ENCODE measurements at regions not wholly inside any gene's neighbourhood (a gene's known extent, or its start where the extent isn't known, plus 50 kb on each side); places are given as distances from the start of the nearest gene placed in this dataset.

GRCh38 chr20:19807946-19808330 is 49.9 kb downstream of the RIN2 start:
- Histone ChIP-seq H3K36me3 (ENCODE audit: control insufficient read depth in 2 of 2, insufficient read depth in 2 of 2, low read length in 2 of 2) (peaks cover 0 to 3% of the 10 kb centered on the region in 2 donors), H3K4me3 (ENCODE audit: low read length in 2 of 2) (no peak overlapping the region), H3K4me1 (ENCODE audit: control insufficient read depth, insufficient read depth, low read length) (peaks cover 4% of the 10 kb centered on the region), H3K9ac (ENCODE audit: low read length in 2 of 2) (no peak overlapping the region), H3K27me3 (ENCODE audit: control insufficient read depth in 1 of 2, insufficient read depth in 2 of 2, low read length in 2 of 2) (no peaks in the 10 kb centered on the region), H3K27ac (ENCODE audit: low read length) (no peak overlapping the region), H3K9me3 (ENCODE audit: control insufficient read depth in 2 of 2, low read length in 2 of 2) (no peaks in the 10 kb centered on the region)

GRCh38 chr20:19808498-19808897 is 50.4 kb downstream of the RIN2 start:
- Histone ChIP-seq H3K27me3 (ENCODE audit: control insufficient read depth in 1 of 2, insufficient read depth in 2 of 2, low read length in 2 of 2) (no peaks in the 10 kb centered on the region), H3K4me3 (ENCODE audit: low read length in 2 of 2) (no peak overlapping the region), H3K4me1 (ENCODE audit: control insufficient read depth, insufficient read depth, low read length) (peaks cover 4% of the 10 kb centered on the region), H3K9ac (ENCODE audit: low read length in 2 of 2) (no peak overlapping the region), H3K36me3 (ENCODE audit: control insufficient read depth in 2 of 2, insufficient read depth in 2 of 2, low read length in 2 of 2) (no peaks in the 10 kb centered on the region), H3K9me3 (ENCODE audit: control insufficient read depth in 2 of 2, low read length in 2 of 2) (no peaks in the 10 kb centered on the region), H3K27ac (ENCODE audit: low read length) (no peak overlapping the region)

- Histone ChIP-seq H3K27ac (ENCODE audit: low read length) (no peak overlapping the region), H3K27me3 (ENCODE audit: control insufficient read depth in 1 of 2, insufficient read depth in 2 of 2, low read length in 2 of 2) (no peaks in the 10 kb centered on the region), H3K9ac (ENCODE audit: low read length in 2 of 2) (no peak overlapping the region), H3K36me3 (ENCODE audit: control insufficient read depth in 2 of 2, insufficient read depth in 2 of 2, low read length in 2 of 2) (no peaks in the 10 kb centered on the region), H3K4me1 (ENCODE audit: control insufficient read depth, insufficient read depth, low read length) (peaks cover 4% of the 10 kb centered on the region), H3K4me3 (ENCODE audit: low read length in 2 of 2) (no peak overlapping the region), H3K9me3 (ENCODE audit: control insufficient read depth in 2 of 2, low read length in 2 of 2) (no peaks in the 10 kb centered on the region)
Observed at GRCh38 chr20:19809505-19809904, 51.4 kb downstream of the RIN2 start.

- no peak overlapping the region for H3K27ac ChIP-seq (ENCODE audit: low read length)
- H3K4me3 ChIP-seq (ENCODE audit: low read length in 2 of 2) = no peak overlapping the region
- no peaks in the 10 kb centered on the region for H3K27me3 ChIP-seq (ENCODE audit: control insufficient read depth in 1 of 2, insufficient read depth in 2 of 2, low read length in 2 of 2)
- peaks cover 4% of the 10 kb centered on the region for H3K4me1 ChIP-seq (ENCODE audit: control insufficient read depth, insufficient read depth, low read length)
- H3K9ac ChIP-seq (ENCODE audit: low read length in 2 of 2) = no peak overlapping the region
- no peaks in the 10 kb centered on the region for H3K36me3 ChIP-seq (ENCODE audit: control insufficient read depth in 2 of 2, insufficient read depth in 2 of 2, low read length in 2 of 2)
- no peaks in the 10 kb centered on the region for H3K9me3 ChIP-seq (ENCODE audit: control insufficient read depth in 2 of 2, low read length in 2 of 2)
Observed at GRCh38 chr20:19811231-19811630, 53.2 kb downstream of the RIN2 start.

- H3K9ac ChIP-seq (ENCODE audit: low read length in 2 of 2) = no peak overlapping the region
- no peak overlapping the region for H3K4me3 ChIP-seq (ENCODE audit: low read length in 2 of 2)
- H3K4me1 ChIP-seq (ENCODE audit: control insufficient read depth, insufficient read depth, low read length) = peaks cover 4% of the 10 kb centered on the region
- H3K27ac ChIP-seq (ENCODE audit: low read length) = no peak overlapping the region
- no peaks in the 10 kb centered on the region for H3K36me3 ChIP-seq (ENCODE audit: control insufficient read depth in 2 of 2, insufficient read depth in 2 of 2, low read length in 2 of 2)
- H3K27me3 ChIP-seq (ENCODE audit: control insufficient read depth in 1 of 2, insufficient read depth in 2 of 2, low read length in 2 of 2) = no peaks in the 10 kb centered on the region
- no peaks in the 10 kb centered on the region for H3K9me3 ChIP-seq (ENCODE audit: control insufficient read depth in 2 of 2, low read length in 2 of 2)
Observed at GRCh38 chr20:19812056-19812455, 54.0 kb downstream of the RIN2 start.

- Histone ChIP-seq H3K27ac (ENCODE audit: low read length) (no peak overlapping the region), H3K4me1 (ENCODE audit: control insufficient read depth, insufficient read depth, low read length) (peaks cover 4% of the 10 kb centered on the region), H3K36me3 (ENCODE audit: control insufficient read depth in 2 of 2, insufficient read depth in 2 of 2, low read length in 2 of 2) (no peaks in the 10 kb centered on the region), H3K9me3 (ENCODE audit: control insufficient read depth in 2 of 2, low read length in 2 of 2) (no peaks in the 10 kb centered on the region), H3K9ac (ENCODE audit: low read length in 2 of 2) (no peak overlapping the region), H3K4me3 (ENCODE audit: low read length in 2 of 2) (no peak overlapping the region), H3K27me3 (ENCODE audit: control insufficient read depth in 1 of 2, insufficient read depth in 2 of 2, low read length in 2 of 2) (no peaks in the 10 kb centered on the region)
Observed at GRCh38 chr20:19812696-19813095, 54.6 kb downstream of the RIN2 start.

- no peak overlapping the region for H3K27ac ChIP-seq (ENCODE audit: low read length)
- H3K36me3 ChIP-seq (ENCODE audit: control insufficient read depth in 2 of 2, insufficient read depth in 2 of 2, low read length in 2 of 2) = no peaks in the 10 kb centered on the region
- H3K9ac ChIP-seq (ENCODE audit: low read length in 2 of 2) = no peak overlapping the region
Observed at GRCh38 chr20:19813846-19814640, 56.0 kb downstream of the RIN2 start.

GRCh38 chr20:19815553-19815991 is 57.5 kb downstream of the RIN2 start:
- Histone ChIP-seq H3K27ac (ENCODE audit: low read length) (no peak overlapping the region), H3K36me3 (ENCODE audit: control insufficient read depth in 2 of 2, insufficient read depth in 2 of 2, low read length in 2 of 2) (no peaks in the 10 kb centered on the region), H3K4me3 (ENCODE audit: low read length in 2 of 2) (no peak overlapping the region)

More at GRCh38 chr20:19813846-19814640, 56.0 kb downstream of the RIN2 start:
- Histone ChIP-seq H3K27me3 (ENCODE audit: control insufficient read depth in 1 of 2, insufficient read depth in 2 of 2, low read length in 2 of 2) (no peaks in the 10 kb centered on the region), H3K9me3 (ENCODE audit: control insufficient read depth in 2 of 2, low read length in 2 of 2) (peaks cover 0 to 4% of the 10 kb centered on the region in 2 donors), H3K4me1 (ENCODE audit: control insufficient read depth, insufficient read depth, low read length) (peaks cover 2% of the 10 kb centered on the region), H3K4me3 (ENCODE audit: low read length in 2 of 2) (no peak overlapping the region)

GRCh38 chr20:19816386-19816785 is 58.3 kb downstream of the RIN2 start:
- no peak overlapping the region for H3K9ac ChIP-seq (ENCODE audit: low read length in 2 of 2)
- no peaks in the 10 kb centered on the region for H3K36me3 ChIP-seq (ENCODE audit: control insufficient read depth in 2 of 2, insufficient read depth in 2 of 2, low read length in 2 of 2)
- no peaks in the 10 kb centered on the region for H3K4me1 ChIP-seq (ENCODE audit: control insufficient read depth, insufficient read depth, low read length)
- no peaks in the 10 kb centered on the region for H3K27me3 ChIP-seq (ENCODE audit: control insufficient read depth in 1 of 2, insufficient read depth in 2 of 2, low read length in 2 of 2)
- no peak overlapping the region for H3K27ac ChIP-seq (ENCODE audit: low read length)
- no peak overlapping the region for H3K4me3 ChIP-seq (ENCODE audit: low read length in 2 of 2)
- peaks cover 0 to 6% of the 10 kb centered on the region in 2 donors for H3K9me3 ChIP-seq (ENCODE audit: control insufficient read depth in 2 of 2, low read length in 2 of 2)

More at GRCh38 chr20:19815553-19815991, 57.5 kb downstream of the RIN2 start:
- Histone ChIP-seq H3K4me1 (ENCODE audit: control insufficient read depth, insufficient read depth, low read length) (no peaks in the 10 kb centered on the region), H3K27me3 (ENCODE audit: control insufficient read depth in 1 of 2, insufficient read depth in 2 of 2, low read length in 2 of 2) (no peaks in the 10 kb centered on the region), H3K9ac (ENCODE audit: low read length in 2 of 2) (no peak overlapping the region), H3K9me3 (ENCODE audit: control insufficient read depth in 2 of 2, low read length in 2 of 2) (peaks cover 0 to 6% of the 10 kb centered on the region in 2 donors)

GRCh38 chr20:19817017-19817416 is 59.0 kb downstream of the RIN2 start:
- H3K9me3 ChIP-seq (ENCODE audit: control insufficient read depth in 2 of 2, low read length in 2 of 2) = peaks cover 0 to 6% of the 10 kb centered on the region in 2 donors
- no peak overlapping the region for H3K9ac ChIP-seq (ENCODE audit: low read length in 2 of 2)
- H3K27ac ChIP-seq (ENCODE audit: low read length) = no peak overlapping the region
- no peaks in the 10 kb centered on the region for H3K4me1 ChIP-seq (ENCODE audit: control insufficient read depth, insufficient read depth, low read length)
- H3K27me3 ChIP-seq (ENCODE audit: control insufficient read depth in 1 of 2, insufficient read depth in 2 of 2, low read length in 2 of 2) = no peaks in the 10 kb centered on the region
- no peak overlapping the region for H3K4me3 ChIP-seq (ENCODE audit: low read length in 2 of 2)
- H3K36me3 ChIP-seq (ENCODE audit: control insufficient read depth in 2 of 2, insufficient read depth in 2 of 2, low read length in 2 of 2) = no peaks in the 10 kb centered on the region

GRCh38 chr20:19819149-19819548 is 61.1 kb downstream of the RIN2 start:
- H3K9ac ChIP-seq (ENCODE audit: low read length in 2 of 2) = no peak overlapping the region

More at GRCh38 chr20:19819149-19819548, 61.1 kb downstream of the RIN2 start:
- Histone ChIP-seq H3K9me3 (ENCODE audit: control insufficient read depth in 2 of 2, low read length in 2 of 2) (peaks cover 0 to 6% of the 10 kb centered on the region in 2 donors), H3K27ac (ENCODE audit: low read length) (no peak overlapping the region), H3K4me1 (ENCODE audit: control insufficient read depth, insufficient read depth, low read length) (no peaks in the 10 kb centered on the region), H3K27me3 (ENCODE audit: control insufficient read depth in 1 of 2, insufficient read depth in 2 of 2, low read length in 2 of 2) (no peaks in the 10 kb centered on the region), H3K4me3 (ENCODE audit: low read length in 2 of 2) (no peak overlapping the region), H3K36me3 (ENCODE audit: control insufficient read depth in 2 of 2, insufficient read depth in 2 of 2, low read length in 2 of 2) (no peaks in the 10 kb centered on the region)

All from stomach smooth muscle (tissue), 2 donors.